SK-N-SH (cell line): ENCODE measurements at regions not wholly inside any gene's neighbourhood (a gene's known extent, or its start where the extent isn't known, plus 50 kb on each side); places are given as distances from the start of the nearest gene placed in this dataset.

Experiments
- CHD2 ChIP-seq: fragments of 150-350 bp; IDR thresholded peaks from 2 replicates; pipeline ENCODE4 v1.6.1; 2018; ENCODE audit warnings: low read length; ENCODE audit not compliant: partially characterized antibody
- CTCF ChIP-seq: fragments of 200-600 bp; sonication (generic); IDR thresholded peaks from 2 replicates; pipeline ENCODE4 v1.6.1; 2017; ENCODE audit warnings: antibody characterized with exemption, mild to moderate bottlenecking, moderate library complexity
- EZH2phosphoT487 ChIP-seq: fragments of 200-600 bp; sonication (generic); IDR thresholded peaks from 2 replicates; pipeline ENCODE4 v1.6.1; 2017; ENCODE audit warnings: low read depth, mixed run types, mild to moderate bottlenecking, antibody characterized with exemption, moderate library complexity, borderline replicate concordance
- JUND ChIP-seq: IDR thresholded peaks from 2 replicates; pipeline ENCODE4 v1.4.0; 2012
- MAX ChIP-seq: IDR thresholded peaks from 2 replicates; pipeline ENCODE4 v1.4.0; 2012; ENCODE audit warnings: low read depth
- NRF1 ChIP-seq: IDR thresholded peaks from 2 replicates; pipeline ENCODE4 v1.6.1; 2012; ENCODE audit warnings: low read depth, mild to moderate bottlenecking, low read length
- PBX3 ChIP-seq: IDR thresholded peaks from 2 replicates; pipeline ENCODE4; 2012
- POLR2AphosphoS5 ChIP-seq: IDR thresholded peaks from 2 replicates; pipeline ENCODE4 v1.6.1; 2012; ENCODE audit warnings: low read depth, low read length
- RAD21 ChIP-seq: IDR thresholded peaks from 2 replicates; pipeline ENCODE4 v1.6.1; 2012; ENCODE audit warnings: mild to moderate bottlenecking, low read length
- RCOR1 ChIP-seq: fragments of 150-350 bp; IDR thresholded peaks from 2 replicates; pipeline ENCODE4 v1.6.1; 2017; ENCODE audit warnings: antibody characterized with exemption, low read length
- SIN3A ChIP-seq: IDR thresholded peaks from 2 replicates; pipeline ENCODE4 v1.6.1; 2012; ENCODE audit warnings: low read depth, mild to moderate bottlenecking, low read length, moderate library complexity, borderline replicate concordance
- TAF1 ChIP-seq: IDR thresholded peaks from 2 replicates; pipeline ENCODE4 v1.6.1; 2012; ENCODE audit warnings: low read depth, mild to moderate bottlenecking, low read length, moderate library complexity, borderline replicate concordance
- TEAD4 ChIP-seq: IDR thresholded peaks from 2 replicates; pipeline ENCODE4 v1.4.0; 2012; ENCODE audit warnings: mild to moderate bottlenecking, borderline replicate concordance; ENCODE audit not compliant: insufficient read depth
- ZBTB33 ChIP-seq: IDR thresholded peaks from 2 replicates; pipeline ENCODE4 v1.4.0; 2012; ENCODE audit warnings: low read depth, borderline replicate concordance

GRCh38 chr7:69269806-69270205, 328.5 kb upstream of the AUTS2 start:
- no peak for TF ChIP-seq MAX
- no peak for TF ChIP-seq CTCF
- TF ChIP-seq ZBTB33: no peak
- TF ChIP-seq JUND: no peak
- no peak for TF ChIP-seq SIN3A
- TF ChIP-seq PBX3: no peak
- TF ChIP-seq POLR2AphosphoS5: no peak
- no peak for TF ChIP-seq NRF1
- no peak for TF ChIP-seq RCOR1
- TF ChIP-seq EZH2phosphoT487: no peak
- no peak for TF ChIP-seq TEAD4
- TF ChIP-seq CHD2: no peak
- TF ChIP-seq RAD21: no peak
- no peak for TF ChIP-seq TAF1
